OCI-LY1 (cell line): ENCODE measurements at regions not wholly inside any gene's neighbourhood (a gene's known extent, or its start where the extent isn't known, plus 50 kb on each side); places are given as distances from the start of the nearest gene placed in this dataset.

Experiments
- H2AFZ ChIP-seq: fragments of 200-600 bp; sonication (generic), shearing (Covaris generic); 2 replicates; pipeline ENCODE4 v1.6.0; 2014; ENCODE audit warnings: antibody characterized with exemption, mild to moderate bottlenecking, low read length
- H3F3A ChIP-seq: fragments of 200-600 bp; sonication (generic), shearing (Covaris generic); 2 replicates; pipeline ENCODE4 v1.6.0; 2014; ENCODE audit warnings: mild to moderate bottlenecking, antibody characterized with exemption, low read length, moderate library complexity; ENCODE audit not compliant: insufficient read depth
- H3K27ac ChIP-seq: fragments of 200-600 bp; sonication (generic); 2 replicates; pipeline ENCODE4 v1.5.1; 2014; ENCODE audit warnings: low read length, mixed run types, mild to moderate bottlenecking, low read depth; ENCODE audit not compliant: poor library complexity, severe bottlenecking
- H3K27me3 ChIP-seq: fragments of 200-600 bp; sonication (generic); 2 replicates; pipeline ENCODE4 v1.6.0; 2014; ENCODE audit warnings: antibody characterized with exemption, mild to moderate bottlenecking, low read length, moderate library complexity; ENCODE audit not compliant: insufficient read depth
- H3K36me3 ChIP-seq: fragments of 200-600 bp; sonication (generic); 2 replicates; pipeline ENCODE4 v1.6.1; 2014; ENCODE audit warnings: mild to moderate bottlenecking, antibody characterized with exemption, low read length, moderate library complexity, mixed read lengths; ENCODE audit not compliant: insufficient read depth
- H3K4me1 ChIP-seq: fragments of 200-600 bp; sonication (generic); 2 replicates; pipeline ENCODE4 v1.5.1; 2014; ENCODE audit warnings: mild to moderate bottlenecking, low read length, moderate library complexity; ENCODE audit not compliant: insufficient read depth, severe bottlenecking
- H3K4me2 ChIP-seq: fragments of 200-600 bp; sonication (generic), shearing (Covaris generic); 2 replicates; pipeline ENCODE4 v1.6.1; 2014; ENCODE audit warnings: low read length
- H3K4me3 ChIP-seq: fragments of 200-600 bp; sonication (generic); 2 replicates; pipeline ENCODE4 v1.5.1; 2014; ENCODE audit warnings: low read length, low read depth, mild to moderate bottlenecking, mixed read lengths; ENCODE audit not compliant: poor library complexity, severe bottlenecking
- H3K79me2 ChIP-seq: fragments of 200-600 bp; shearing (Covaris generic); 2 replicates; pipeline ENCODE4 v1.6.1; 2016; ENCODE audit warnings: mixed run types, low read length, mixed read lengths; ENCODE audit not compliant: insufficient read depth
- H3K9ac ChIP-seq: fragments of 200-600 bp; sonication (generic), shearing (Covaris generic); 2 replicates; pipeline ENCODE4 v1.6.1; 2014; ENCODE audit warnings: mild to moderate bottlenecking, low read length, mixed read lengths
- H3K9me2 ChIP-seq: fragments of 200-600 bp; sonication (generic), shearing (Covaris generic); 2 replicates; pipeline ENCODE4 v1.6.1; 2014; ENCODE audit warnings: low read depth, mild to moderate bottlenecking, low read length, mixed read lengths
- H3K9me3 ChIP-seq: fragments of 200-600 bp; shearing (Covaris generic); 2 replicates; pipeline ENCODE4 v1.6.1; 2014; ENCODE audit warnings: low read length, mixed read lengths
- H4K20me1 ChIP-seq: fragments of 200-600 bp; sonication (generic), shearing (Covaris generic); 2 replicates; pipeline ENCODE4 v1.6.0; 2016; ENCODE audit warnings: mild to moderate bottlenecking, low read length; ENCODE audit not compliant: insufficient read depth
- CTCF ChIP-seq: fragments of 200-600 bp; sonication (generic), shearing (Covaris generic); IDR thresholded peaks from 2 replicates; pipeline ENCODE4 v1.5.1; 2017; ENCODE audit warnings: mild to moderate bottlenecking, antibody characterized with exemption, low read length, moderate library complexity, mixed read lengths
- EZH2 ChIP-seq: fragments of 200-600 bp; sonication (generic), shearing (Covaris generic); IDR thresholded peaks from 2 replicates; pipeline ENCODE4 v1.8.0; 2017; ENCODE audit warnings: borderline replicate concordance, mixed run types, mild to moderate bottlenecking, antibody characterized with exemption, low read length, moderate library complexity, mixed read lengths

- H3F3A ChIP-seq: no peaks in the 10 kb centered on the region
- no peaks in the 10 kb centered on the region for H3K9me3 ChIP-seq
- no peak overlapping the region for H3K27ac ChIP-seq
- no peak overlapping the region for H3K9ac ChIP-seq
- no peak overlapping the region for H3K4me3 ChIP-seq
- no peak overlapping the region for H3K4me2 ChIP-seq
- H3K36me3 ChIP-seq: no peaks in the 10 kb centered on the region
- no peaks in the 10 kb centered on the region for H4K20me1 ChIP-seq
- no peak overlapping the region for H2AFZ ChIP-seq
- no peaks in the 10 kb centered on the region for H3K79me2 ChIP-seq
- no peaks in the 10 kb centered on the region for H3K9me2 ChIP-seq
- H3K4me1 ChIP-seq: no peaks in the 10 kb centered on the region
- TF ChIP-seq CTCF (no peak), EZH2 (no peak)
- H3K27me3 ChIP-seq: no peaks in the 10 kb centered on the region
These were observed 209.8 kb upstream of the CTNND2 start for GRCh38 chr5:12114075-12114474.

GRCh38 chr5:12113062-12113461 is 208.8 kb upstream of the CTNND2 start:
- Histone ChIP-seq H3K9ac (no peak overlapping the region), H3F3A (no peaks in the 10 kb centered on the region), H3K79me2 (no peaks in the 10 kb centered on the region), H4K20me1 (no peaks in the 10 kb centered on the region), H3K4me3 (no peak overlapping the region), H3K4me2 (no peak overlapping the region), H2AFZ (no peak overlapping the region), H3K27me3 (no peaks in the 10 kb centered on the region), H3K27ac (no peak overlapping the region), H3K9me3 (no peaks in the 10 kb centered on the region), H3K4me1 (no peaks in the 10 kb centered on the region), H3K9me2 (no peaks in the 10 kb centered on the region), H3K36me3 (no peaks in the 10 kb centered on the region)
- TF ChIP-seq EZH2: no peak
- no peak for TF ChIP-seq CTCF

GRCh38 chr5:12111261-12111660 is 207.0 kb upstream of the CTNND2 start:
- H3K27ac ChIP-seq: no peak overlapping the region
- no peaks in the 10 kb centered on the region for H3F3A ChIP-seq
- H2AFZ ChIP-seq: no peak overlapping the region
- H3K36me3 ChIP-seq: no peaks in the 10 kb centered on the region
- H3K79me2 ChIP-seq: no peaks in the 10 kb centered on the region
- H3K4me2 ChIP-seq: no peak overlapping the region
- no peak overlapping the region for H3K9ac ChIP-seq
- H3K9me3 ChIP-seq: no peaks in the 10 kb centered on the region
- H3K4me3 ChIP-seq: no peak overlapping the region
- no peaks in the 10 kb centered on the region for H4K20me1 ChIP-seq
- TF ChIP-seq CTCF (no peak), EZH2 (no peak)
- H3K4me1 ChIP-seq: no peaks in the 10 kb centered on the region
- no peaks in the 10 kb centered on the region for H3K27me3 ChIP-seq
- no peaks in the 10 kb centered on the region for H3K9me2 ChIP-seq
